Ovary (tissue), 3 donors: ENCODE measurements at regions not wholly inside any gene's neighbourhood (a gene's known extent, or its start where the extent isn't known, plus 50 kb on each side); places are given as distances from the start of the nearest gene placed in this dataset.

Experiments used
- EP300 ChIP-seq: sonication (generic); formaldehyde crosslinking; IDR thresholded peaks from one replicate; pipeline ENCODE4 v1.6.1; 2017; ENCODE audit warnings: antibody characterized with exemption
- POLR2A ChIP-seq: fragments of 450-650 bp; IDR thresholded peaks from one replicate; pipeline ENCODE4 v1.6.1; 2017; ENCODE audit warnings: antibody characterized with exemption, mild to moderate bottlenecking, moderate library complexity
- TF ChIP-seq, protein P1 (sequence below), 3 donors: fragments of 450-650 bp in 2 of 3; fragments of 200-600 bp in 1 of 3; IDR thresholded peaks; one replicate each; pipeline versions ENCODE4 v1.5.1 to v1.8.0; 2016 to 2022; ENCODE audit warnings: antibody characterized with exemption in 3 of 3, mild to moderate bottlenecking in 1 of 3
- donor health status: DM: no; HTN: no; CAD: no.

DNA sequence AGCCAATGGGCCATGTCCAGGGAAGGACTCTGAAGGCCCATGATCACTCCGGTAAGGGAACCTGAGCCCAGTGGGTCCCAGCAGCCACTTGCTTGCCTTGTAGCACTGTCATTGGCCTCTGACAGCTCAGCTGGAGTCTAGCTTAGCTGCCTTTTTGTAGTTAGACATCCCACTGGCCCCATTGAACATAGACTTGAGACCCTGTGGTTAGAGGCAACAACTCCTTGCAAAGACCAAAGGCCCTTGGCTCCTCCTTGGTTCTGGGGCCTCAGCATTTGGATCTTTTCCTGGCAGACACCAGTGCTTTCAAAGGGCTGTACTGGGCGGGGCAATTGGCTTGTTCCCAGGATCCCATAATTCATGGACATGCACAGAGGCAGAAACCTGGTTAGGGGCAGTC lies 321.2 kb downstream of the CXCL12 start:
- TF ChIP-seq EP300 (no peak), POLR2A (no peak)
- TF ChIP-seq, protein P1, sequence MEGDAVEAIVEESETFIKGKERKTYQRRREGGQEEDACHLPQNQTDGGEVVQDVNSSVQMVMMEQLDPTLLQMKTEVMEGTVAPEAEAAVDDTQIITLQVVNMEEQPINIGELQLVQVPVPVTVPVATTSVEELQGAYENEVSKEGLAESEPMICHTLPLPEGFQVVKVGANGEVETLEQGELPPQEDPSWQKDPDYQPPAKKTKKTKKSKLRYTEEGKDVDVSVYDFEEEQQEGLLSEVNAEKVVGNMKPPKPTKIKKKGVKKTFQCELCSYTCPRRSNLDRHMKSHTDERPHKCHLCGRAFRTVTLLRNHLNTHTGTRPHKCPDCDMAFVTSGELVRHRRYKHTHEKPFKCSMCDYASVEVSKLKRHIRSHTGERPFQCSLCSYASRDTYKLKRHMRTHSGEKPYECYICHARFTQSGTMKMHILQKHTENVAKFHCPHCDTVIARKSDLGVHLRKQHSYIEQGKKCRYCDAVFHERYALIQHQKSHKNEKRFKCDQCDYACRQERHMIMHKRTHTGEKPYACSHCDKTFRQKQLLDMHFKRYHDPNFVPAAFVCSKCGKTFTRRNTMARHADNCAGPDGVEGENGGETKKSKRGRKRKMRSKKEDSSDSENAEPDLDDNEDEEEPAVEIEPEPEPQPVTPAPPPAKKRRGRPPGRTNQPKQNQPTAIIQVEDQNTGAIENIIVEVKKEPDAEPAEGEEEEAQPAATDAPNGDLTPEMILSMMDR (IDR thresholded peaks at IDR 0.05), result no peak
